IPS-18a (cell line): ENCODE measurements at regions not wholly inside any gene's neighbourhood (a gene's known extent, or its start where the extent isn't known, plus 50 kb on each side); places are given as distances from the start of the nearest gene placed in this dataset.

Experiments used
- H3K27ac ChIP-seq: one replicate; pipeline ENCODE4 v1.5.1; 2013; ENCODE audit warnings: low read length
- H3K27me3 ChIP-seq: one replicate; pipeline ENCODE4 v1.6.1; 2013; ENCODE audit warnings: mild to moderate bottlenecking, low read length; ENCODE audit not compliant: control insufficient read depth, insufficient read depth
- H3K36me3 ChIP-seq: one replicate; pipeline ENCODE4 v1.6.1; 2013; ENCODE audit warnings: low read depth, low read length; ENCODE audit not compliant: control insufficient read depth
- H3K4me1 ChIP-seq: one replicate; pipeline ENCODE4 v1.6.1; 2013; ENCODE audit warnings: low read depth, low read length; ENCODE audit not compliant: control insufficient read depth
- H3K4me3 ChIP-seq: one replicate; pipeline ENCODE4 v1.5.1; 2013; ENCODE audit warnings: low read length
- H3K9ac ChIP-seq: one replicate; pipeline ENCODE4 v1.6.1; 2013; ENCODE audit warnings: mild to moderate bottlenecking, low read length, moderate library complexity
- H3K9me3 ChIP-seq: one replicate; pipeline ENCODE4 v1.6.1; 2013; ENCODE audit warnings: low read depth, low read length; ENCODE audit not compliant: control insufficient read depth

- Histone ChIP-seq H3K4me3 (no peak overlapping the region), H3K4me1 (no peaks in the 10 kb centered on the region), H3K9me3 (no peaks in the 10 kb centered on the region), H3K9ac (no peak overlapping the region), H3K27me3 (no peaks in the 10 kb centered on the region), H3K27ac (no peak overlapping the region), H3K36me3 (no peaks in the 10 kb centered on the region)
Measured at GRCh38 chr7:46848944-46849343, 733.0 kb downstream of the TNS3 start.

GRCh38 chr7:46848311-46848710 is 733.6 kb downstream of the TNS3 start:
- Histone ChIP-seq H3K27me3 (no peaks in the 10 kb centered on the region), H3K9me3 (no peaks in the 10 kb centered on the region), H3K9ac (no peak overlapping the region), H3K27ac (no peak overlapping the region), H3K36me3 (no peaks in the 10 kb centered on the region), H3K4me3 (no peak overlapping the region), H3K4me1 (no peaks in the 10 kb centered on the region)

GRCh38 chr7:46847126-46847525 is 734.8 kb downstream of the TNS3 start:
- no peaks in the 10 kb centered on the region for H3K4me1 ChIP-seq
- no peak overlapping the region for H3K9ac ChIP-seq
- no peaks in the 10 kb centered on the region for H3K9me3 ChIP-seq
- H3K36me3 ChIP-seq = no peaks in the 10 kb centered on the region
- H3K27ac ChIP-seq = no peak overlapping the region
- H3K27me3 ChIP-seq = no peaks in the 10 kb centered on the region
- H3K4me3 ChIP-seq = no peak overlapping the region

GRCh38 chr7:46844486-46844885 is 737.4 kb downstream of the TNS3 start:
- no peak overlapping the region for H3K9ac ChIP-seq
- no peak overlapping the region for H3K27ac ChIP-seq
- H3K9me3 ChIP-seq = no peaks in the 10 kb centered on the region
- no peak overlapping the region for H3K4me3 ChIP-seq
- H3K36me3 ChIP-seq = no peaks in the 10 kb centered on the region
- H3K4me1 ChIP-seq = no peaks in the 10 kb centered on the region
- no peaks in the 10 kb centered on the region for H3K27me3 ChIP-seq

GRCh38 chr7:46841248-46841647 is 740.7 kb downstream of the TNS3 start:
- Histone ChIP-seq H3K4me1 (no peaks in the 10 kb centered on the region), H3K36me3 (no peaks in the 10 kb centered on the region), H3K4me3 (no peak overlapping the region), H3K9me3 (no peaks in the 10 kb centered on the region), H3K27ac (no peak overlapping the region), H3K9ac (no peak overlapping the region), H3K27me3 (no peaks in the 10 kb centered on the region)

GRCh38 chr7:46839651-46840050 is 742.3 kb downstream of the TNS3 start:
- H3K27ac ChIP-seq = no peak overlapping the region
- no peak overlapping the region for H3K4me3 ChIP-seq
- no peaks in the 10 kb centered on the region for H3K4me1 ChIP-seq
- H3K27me3 ChIP-seq = no peaks in the 10 kb centered on the region
- no peak overlapping the region for H3K9ac ChIP-seq
- no peaks in the 10 kb centered on the region for H3K9me3 ChIP-seq
- no peaks in the 10 kb centered on the region for H3K36me3 ChIP-seq

GRCh38 chr7:46838463-46838862 is 743.4 kb downstream of the TNS3 start:
- Histone ChIP-seq H3K36me3 (no peaks in the 10 kb centered on the region), H3K4me1 (no peaks in the 10 kb centered on the region), H3K9ac (no peak overlapping the region), H3K9me3 (no peaks in the 10 kb centered on the region), H3K27me3 (no peaks in the 10 kb centered on the region), H3K27ac (no peak overlapping the region), H3K4me3 (no peak overlapping the region)

- H3K4me3 ChIP-seq = no peak overlapping the region
- H3K27me3 ChIP-seq = no peaks in the 10 kb centered on the region
- H3K4me1 ChIP-seq = no peaks in the 10 kb centered on the region
- H3K9me3 ChIP-seq = no peaks in the 10 kb centered on the region
- no peak overlapping the region for H3K27ac ChIP-seq
- H3K9ac ChIP-seq = no peak overlapping the region
- H3K36me3 ChIP-seq = no peaks in the 10 kb centered on the region
Measured at GRCh38 chr7:46835556-46835955, 746.4 kb downstream of the TNS3 start.

- Histone ChIP-seq H3K4me3 (no peak overlapping the region), H3K36me3 (no peaks in the 10 kb centered on the region), H3K27ac (no peak overlapping the region), H3K4me1 (no peaks in the 10 kb centered on the region), H3K9me3 (no peaks in the 10 kb centered on the region), H3K27me3 (no peaks in the 10 kb centered on the region), H3K9ac (no peak overlapping the region)
Measured at GRCh38 chr7:46834921-46835320, 747.0 kb downstream of the TNS3 start.

GRCh38 chr7:46833197-46833596 is 748.7 kb downstream of the TNS3 start:
- H3K36me3 ChIP-seq = no peaks in the 10 kb centered on the region

GRCh38 chr7:46832136-46832535 is 749.8 kb downstream of the TNS3 start:
- H3K27me3 ChIP-seq = no peaks in the 10 kb centered on the region
- H3K4me3 ChIP-seq = no peak overlapping the region
- no peaks in the 10 kb centered on the region for H3K36me3 ChIP-seq
- H3K4me1 ChIP-seq = no peaks in the 10 kb centered on the region
- H3K9ac ChIP-seq = no peak overlapping the region
- no peaks in the 10 kb centered on the region for H3K9me3 ChIP-seq
- H3K27ac ChIP-seq = no peak overlapping the region

More at GRCh38 chr7:46833197-46833596, 748.7 kb downstream of the TNS3 start:
- no peak overlapping the region for H3K9ac ChIP-seq
- H3K27ac ChIP-seq = no peak overlapping the region
- H3K27me3 ChIP-seq = no peaks in the 10 kb centered on the region
- H3K9me3 ChIP-seq = no peaks in the 10 kb centered on the region
- no peaks in the 10 kb centered on the region for H3K4me1 ChIP-seq
- no peak overlapping the region for H3K4me3 ChIP-seq

- no peak overlapping the region for H3K27ac ChIP-seq
- no peaks in the 10 kb centered on the region for H3K36me3 ChIP-seq
- H3K9me3 ChIP-seq = no peaks in the 10 kb centered on the region
- no peak overlapping the region for H3K4me3 ChIP-seq
- no peak overlapping the region for H3K9ac ChIP-seq
- no peaks in the 10 kb centered on the region for H3K27me3 ChIP-seq
- H3K4me1 ChIP-seq = no peaks in the 10 kb centered on the region
Measured at GRCh38 chr7:46819819-46820218, 762.1 kb downstream of the TNS3 start.
